ENCODE measurements at regions not wholly inside any gene's neighbourhood (a gene's known extent, or its start where the extent isn't known, plus 50 kb on each side); places are given as distances from the start of the nearest gene placed in this dataset.

- no peak for DNase-seq
These were observed 362.4 kb downstream of the MIAT start for GRCh38 chr22:27019827-27020226.

GRCh38 chr22:27022274-27022895 is 365.0 kb downstream of the MIAT start:
- DNase-seq = no peak

DNA sequence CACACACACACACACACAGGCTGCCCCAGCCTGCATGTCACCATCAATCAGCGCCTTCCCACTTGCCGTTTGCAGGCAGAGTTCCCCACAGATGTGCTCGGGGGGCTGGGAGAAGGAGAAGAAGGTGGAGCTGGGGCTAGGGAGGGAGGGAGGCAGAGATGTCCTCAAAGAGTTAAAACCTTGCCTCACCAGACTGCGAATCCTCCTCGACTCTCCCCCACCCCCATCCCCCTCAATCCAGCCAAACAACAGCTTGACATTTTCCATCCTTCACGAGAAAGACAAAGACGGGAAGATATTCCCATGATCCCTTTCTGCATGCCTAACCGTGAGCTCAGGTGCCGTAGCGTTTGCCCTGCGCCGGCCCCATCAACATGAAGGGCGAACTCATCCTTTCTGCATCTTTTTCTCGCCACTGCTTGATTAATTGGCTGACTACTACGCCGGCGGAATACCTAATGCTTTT is 365.5 kb downstream of the MIAT start:
- no peak for DNase-seq

- DNase-seq = no peak
These were observed 366.2 kb downstream of the MIAT start for GRCh38 chr22:27023591-27023990.

DNA sequence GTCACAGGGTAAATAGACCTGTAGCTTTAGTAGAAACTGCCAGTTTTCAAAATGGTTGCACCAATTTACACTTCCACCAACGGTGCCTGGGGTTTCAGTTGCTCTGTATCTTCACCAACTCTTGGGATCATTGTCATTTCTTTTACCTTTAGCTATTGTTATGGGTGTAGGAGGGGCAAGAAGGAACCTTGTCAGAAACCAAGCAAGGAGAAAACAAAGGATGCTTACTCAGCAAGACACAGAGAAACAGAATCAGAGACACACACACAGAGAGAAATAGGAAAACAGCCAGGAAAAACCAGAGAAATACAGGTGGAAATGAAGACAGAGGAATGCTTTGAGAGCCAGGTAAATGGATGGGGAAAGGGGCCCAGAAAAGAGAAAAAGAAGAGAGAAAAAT is 367.6 kb downstream of the MIAT start:
- DNase-seq = no peak

DNA sequence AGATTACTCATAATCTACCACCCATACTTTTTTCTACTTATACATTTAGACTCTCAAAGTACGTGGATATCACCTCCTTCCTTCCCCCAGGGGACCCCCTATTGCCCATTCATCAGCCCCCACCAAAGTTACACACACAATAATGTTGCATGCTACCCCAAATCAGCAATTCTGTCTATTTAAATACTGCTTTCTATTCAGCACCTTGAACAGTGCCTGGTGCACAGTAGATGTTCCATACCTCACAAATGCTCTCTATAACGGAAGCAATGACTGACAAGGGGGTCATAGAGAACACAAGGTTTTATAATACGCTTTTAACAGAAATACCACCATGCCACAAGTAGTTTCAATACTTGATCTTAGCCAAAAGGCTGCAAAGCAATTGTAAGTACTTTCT is 370.7 kb downstream of the MIAT start:
- DNase-seq = no peak

- no peak for DNase-seq
These were observed 372.3 kb downstream of the MIAT start for GRCh38 chr22:27029584-27030130.

DNA sequence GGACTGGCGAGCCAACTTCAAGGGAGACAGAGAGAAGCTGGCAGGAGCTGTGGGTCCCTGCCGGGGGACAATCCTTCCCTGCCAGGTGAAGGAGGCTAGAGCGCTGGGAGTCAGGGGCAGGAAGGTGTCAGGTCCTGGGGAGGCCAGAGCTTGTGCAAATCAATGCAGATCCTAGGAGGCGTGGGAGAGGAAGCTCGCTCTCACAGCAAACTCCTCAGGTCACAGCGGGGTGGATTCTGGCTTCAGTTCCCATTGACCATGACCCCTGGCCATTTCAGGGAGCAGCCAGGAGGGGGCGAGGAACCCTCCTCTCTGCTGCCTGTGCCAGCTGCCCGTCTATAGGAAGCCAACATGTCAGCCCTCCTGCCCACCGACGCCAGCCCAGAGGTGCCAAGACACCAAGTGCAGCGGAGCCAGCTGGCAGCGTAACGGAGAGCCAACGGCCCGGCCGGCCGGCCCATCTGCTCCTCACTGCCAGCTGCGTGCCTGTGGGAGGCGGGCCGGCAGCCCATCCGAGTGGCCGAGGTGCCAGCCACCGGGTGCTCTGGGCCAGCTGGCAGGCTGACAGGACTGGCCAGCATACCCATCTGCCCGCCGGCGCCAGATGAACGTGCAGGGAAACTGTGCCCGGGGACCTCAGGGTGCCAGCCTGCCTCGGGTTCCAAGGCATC is 374.8 kb downstream of the MIAT start:
- no peak for DNase-seq

DNA sequence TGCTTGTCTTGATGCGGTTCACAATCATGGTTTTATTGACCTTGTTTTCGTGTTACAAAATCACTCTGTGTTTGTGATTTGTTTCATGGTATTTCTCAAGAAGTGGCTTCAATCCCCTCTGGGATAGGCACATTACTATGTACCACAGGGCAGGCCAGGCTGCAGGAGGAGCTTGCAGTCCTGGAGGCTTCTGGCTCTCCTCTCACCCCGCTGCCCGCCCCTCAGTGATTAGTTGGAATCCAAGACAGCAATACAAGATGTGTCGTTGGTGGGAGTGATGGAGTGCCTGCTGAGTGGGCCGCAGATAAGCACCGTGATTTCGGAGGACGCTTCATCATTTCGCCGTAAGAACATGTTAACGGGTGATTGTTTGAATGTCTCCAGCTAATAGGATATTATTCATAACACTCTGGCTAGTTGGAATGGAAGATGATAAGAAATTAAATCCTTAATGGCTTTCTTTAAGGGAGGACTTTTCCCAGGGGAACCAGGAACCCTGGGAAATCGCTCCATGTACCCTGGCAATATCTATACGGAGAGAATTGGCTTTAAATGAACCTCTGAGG is 384.4 kb downstream of the MIAT start:
- DNase-seq = no peak

DNA sequence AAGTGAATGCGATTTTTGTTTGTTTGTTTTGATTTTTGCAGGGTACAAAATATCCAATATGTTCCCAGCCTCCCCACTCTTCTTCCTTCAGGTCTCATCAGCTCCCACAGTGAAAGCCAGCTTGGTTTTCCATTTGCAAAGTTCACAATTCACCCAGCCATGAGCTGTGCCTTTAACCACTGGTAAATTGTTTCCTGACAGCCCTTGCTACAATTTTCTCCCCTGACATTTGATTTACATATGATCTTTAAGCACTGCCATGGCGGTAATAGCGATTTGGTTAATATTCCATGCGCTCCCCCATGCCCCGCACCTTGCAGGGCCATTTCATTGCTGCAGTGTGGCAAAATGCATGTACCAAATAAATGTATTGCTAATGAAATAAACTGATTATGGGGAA is 385.9 kb downstream of the MIAT start:
- no peak for DNase-seq

DNA sequence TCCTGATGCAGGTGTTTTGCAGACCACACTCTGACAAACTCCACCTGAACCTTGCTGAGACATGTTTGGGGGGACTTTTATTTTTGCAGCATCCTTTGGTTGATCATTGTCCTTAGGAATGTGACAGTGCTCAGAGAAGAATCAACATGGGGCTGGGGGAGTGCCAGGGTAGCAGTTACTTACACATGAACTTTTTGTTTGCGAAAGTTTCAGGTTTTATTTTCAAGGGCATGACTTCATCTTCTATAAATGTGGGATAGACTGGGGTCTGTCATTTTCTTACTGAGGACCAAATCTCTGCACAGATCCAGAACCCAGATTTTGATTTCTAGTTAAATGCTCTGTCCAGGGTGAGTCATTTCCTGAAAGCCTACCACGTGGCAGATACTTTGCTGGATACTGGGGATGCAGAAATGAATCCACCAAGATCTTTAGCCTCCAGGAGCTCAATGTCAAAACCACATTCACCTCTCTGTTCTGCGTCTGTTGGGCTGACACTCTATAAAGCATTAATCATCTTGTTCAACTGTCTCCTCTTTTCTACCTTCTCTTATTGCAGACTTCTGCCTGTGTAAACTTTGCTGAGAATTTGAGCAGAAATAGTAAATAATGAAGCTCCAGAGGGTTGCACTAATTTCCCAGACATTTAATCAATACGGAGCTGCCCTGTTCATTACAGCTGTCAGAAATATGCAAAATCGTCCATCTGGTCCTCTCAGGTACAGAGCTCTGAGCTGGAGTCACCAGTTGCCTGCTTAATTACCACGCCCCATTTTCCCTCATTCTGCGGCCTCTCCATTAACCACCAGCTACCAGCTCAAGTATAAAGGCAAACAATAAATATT is 387.9 kb downstream of the MIAT start:
- no peak for DNase-seq

DNA sequence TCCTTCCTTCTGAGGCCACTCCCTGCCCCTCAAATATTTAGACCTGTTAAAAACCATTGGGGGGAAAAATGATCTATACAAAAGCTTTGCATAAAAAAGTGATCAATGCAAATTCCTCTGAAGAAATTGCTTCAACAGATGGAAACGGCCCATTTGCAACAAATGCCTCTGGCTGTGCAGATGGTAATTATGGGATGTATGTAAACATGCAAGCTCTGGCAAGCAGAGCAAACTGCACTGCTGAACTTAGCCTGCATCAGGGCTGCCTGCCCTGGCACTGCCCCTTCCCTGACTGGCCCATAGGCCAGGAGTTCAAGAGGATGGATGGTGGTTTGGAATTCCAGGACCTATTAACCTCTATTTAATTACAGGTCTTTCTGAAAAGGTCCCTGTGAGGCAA is 388.7 kb downstream of the MIAT start:
- DNase-seq = no peak

GRCh38 chr22:27046603-27047002 is 389.2 kb downstream of the MIAT start:
- DNase-seq = no peak

DNA sequence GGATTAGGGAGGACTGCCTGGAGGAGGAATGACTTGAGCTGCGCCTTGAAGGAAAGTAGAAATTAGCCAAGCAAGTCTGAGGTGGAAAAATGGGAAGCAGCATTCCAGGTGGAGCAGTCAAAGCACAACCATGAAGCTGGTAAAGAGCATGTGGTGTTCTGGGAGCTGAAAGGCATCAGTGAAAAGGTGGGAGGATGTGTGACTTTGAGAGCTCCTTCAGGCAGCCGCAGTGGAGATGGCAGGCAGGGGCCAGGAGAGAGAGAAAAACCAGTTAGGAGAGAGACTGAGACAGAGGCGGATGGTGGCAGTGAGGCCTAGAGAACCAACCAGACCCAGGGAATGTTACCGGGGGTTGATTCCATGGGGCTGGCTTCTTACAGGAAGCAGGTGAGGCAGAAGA is 393.4 kb downstream of the MIAT start:
- DNase-seq = no peak

- no peak for DNase-seq
These were observed 394.0 kb downstream of the MIAT start for GRCh38 chr22:27051407-27051806.

- no peak for DNase-seq
These were observed 400.3 kb downstream of the MIAT start for GRCh38 chr22:27057717-27058116.

- DNase-seq = no peak
These were observed 402.8 kb downstream of the MIAT start for GRCh38 chr22:27060190-27060589.

GRCh38 chr22:27062910-27063309 is 405.5 kb downstream of the MIAT start:
- DNase-seq = no peak

GRCh38 chr22:27063406-27063805 is 406.0 kb downstream of the MIAT start:
- no peak for DNase-seq

DNA sequence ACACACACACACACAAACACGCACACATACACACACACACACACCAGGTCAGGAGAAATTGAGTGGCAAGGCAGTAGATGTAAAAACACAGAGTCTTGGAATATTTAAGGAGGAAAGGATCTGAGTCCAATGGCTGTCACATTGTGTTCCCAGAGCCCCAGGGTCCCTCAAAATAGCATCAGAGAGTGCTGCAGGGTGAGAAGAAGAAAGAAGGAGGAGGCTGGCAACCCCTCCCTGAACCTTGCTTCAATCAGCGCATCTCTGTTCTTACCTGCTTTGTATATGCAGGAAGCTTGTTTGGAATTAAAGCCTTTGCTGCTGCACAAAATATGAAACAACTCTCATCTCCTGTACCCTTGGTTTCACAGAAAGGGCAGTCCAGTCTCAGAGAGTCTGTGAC is 406.5 kb downstream of the MIAT start:
- DNase-seq = no peak

GRCh38 chr22:27064386-27064785 is 407.0 kb downstream of the MIAT start:
- DNase-seq = no peak

- DNase-seq = no peak
These were observed 407.9 kb downstream of the MIAT start for GRCh38 chr22:27065279-27065678.

GRCh38 chr22:27066856-27067255 is 409.5 kb downstream of the MIAT start:
- no peak for DNase-seq

Data from stimulated activated CD4-positive, alpha-beta T cell treated with anti-CD3 and anti-CD28 coated beads, Interleukin-1b, Interleukin-23, amount 100 ng/mL, for 48 hours (primary cell).